ENCODE measurements at regions not wholly inside any gene's neighbourhood (a gene's known extent, or its start where the extent isn't known, plus 50 kb on each side); places are given as distances from the start of the nearest gene placed in this dataset.
"Not testable (repeated sequence)": the region's sequence is repeated elsewhere in the genome, so short reads cannot be mapped to it uniquely, and the experiment has no call there.

DNA sequence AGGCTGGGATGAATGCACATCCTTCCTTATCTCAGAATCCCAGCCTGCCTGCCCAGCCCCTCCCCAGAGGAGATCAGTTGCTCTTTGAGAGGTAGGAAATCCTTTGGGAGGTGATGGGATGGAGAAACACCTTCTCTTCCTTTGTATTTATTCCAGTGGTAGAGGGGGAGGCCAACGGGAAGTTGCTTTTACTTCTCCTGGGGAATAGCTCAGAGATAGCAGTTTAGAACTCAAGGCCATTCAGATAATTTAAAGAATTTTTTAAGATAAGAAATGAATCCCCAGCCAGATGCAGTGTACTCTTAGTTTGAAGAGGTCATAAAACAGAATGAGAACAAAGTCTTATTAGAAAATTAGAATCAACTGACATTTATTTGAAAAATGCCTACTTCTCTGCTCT is 67.4 kb upstream of the PPM1B start:
- no peaks in the 10 kb centered on the region for H3K9me3 Mint-ChIP-seq
- H3K36me3 Mint-ChIP-seq, result no peaks in the 10 kb centered on the region
- no peaks in the 10 kb centered on the region for H3K4me1 Mint-ChIP-seq
- no peak for ATAC-seq
- no peak overlapping the region for H3K4me3 Mint-ChIP-seq
- H3K27ac Mint-ChIP-seq, result no peak overlapping the region
- no peaks in the 10 kb centered on the region for H3K27me3 Mint-ChIP-seq

DNA sequence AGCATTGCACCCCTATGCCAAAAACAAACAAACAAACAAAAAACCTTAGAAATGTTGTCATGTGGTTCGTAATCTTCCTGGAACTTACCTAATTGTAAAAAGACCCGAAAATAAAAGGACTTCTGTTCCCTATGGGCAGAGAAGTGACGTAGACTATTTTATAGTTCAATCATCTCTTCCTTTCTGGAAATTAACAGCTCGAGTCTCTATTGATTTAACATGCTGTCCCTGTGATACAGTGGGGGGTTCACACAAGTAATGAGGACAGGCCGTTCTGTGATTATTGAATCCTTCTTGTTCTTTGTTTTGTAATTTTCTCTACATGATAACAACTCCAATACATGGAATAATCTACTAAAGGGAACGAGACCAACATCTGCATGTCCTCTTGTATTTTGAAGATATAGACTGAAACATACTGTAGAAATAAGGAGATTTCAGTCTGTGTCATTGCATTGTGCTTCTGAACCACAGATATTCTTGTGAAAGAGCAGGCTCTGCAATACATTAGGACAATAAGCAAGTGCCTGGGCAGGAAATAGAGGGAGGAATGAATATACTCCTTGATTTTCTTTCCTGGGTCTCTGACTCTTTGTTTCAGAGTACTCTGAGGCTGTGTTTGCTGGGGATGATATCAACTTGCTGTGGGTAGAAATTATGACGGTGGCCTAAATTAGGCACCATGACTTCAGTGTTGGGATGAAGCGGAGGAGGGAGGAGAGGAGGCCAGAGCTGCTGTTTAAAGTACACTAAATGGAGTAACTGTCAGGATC is 65.7 kb upstream of the PPM1B start:
- no peaks in the 10 kb centered on the region for H3K36me3 Mint-ChIP-seq

DNA sequence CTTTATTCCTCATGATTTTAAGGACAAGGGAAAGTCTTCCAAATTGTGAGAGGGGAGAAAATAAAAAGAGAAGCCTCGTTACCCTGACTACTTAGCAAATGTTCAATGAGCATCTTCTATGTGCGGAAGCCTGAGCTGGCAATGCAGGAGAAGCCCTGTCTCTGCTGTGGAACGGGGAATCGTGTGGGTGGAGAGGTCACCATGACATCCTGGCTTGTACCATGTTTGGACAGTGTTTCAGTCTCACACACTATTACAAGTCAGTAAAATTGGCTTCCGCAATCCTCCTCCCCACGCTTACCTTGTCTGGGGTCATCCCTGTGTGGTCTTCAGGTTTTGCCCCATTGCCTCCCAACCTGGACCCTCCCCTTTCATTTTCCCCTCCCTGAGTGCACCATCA is 65.0 kb upstream of the PPM1B start:
- H3K4me3 Mint-ChIP-seq, result no peak overlapping the region
- no peak for ATAC-seq
- H3K9me3 Mint-ChIP-seq, result no peaks in the 10 kb centered on the region
- peaks cover 13% of the 10 kb centered on the region for H3K4me1 Mint-ChIP-seq
- no peaks in the 10 kb centered on the region for H3K36me3 Mint-ChIP-seq
- H3K27me3 Mint-ChIP-seq, result no peaks in the 10 kb centered on the region
- H3K27ac Mint-ChIP-seq, result no peak overlapping the region

More for the DNA sequence above, 65.7 kb upstream of the PPM1B start:
- Mint-ChIP-seq H3K9me3 (no peaks in the 10 kb centered on the region), H3K27me3 (no peaks in the 10 kb centered on the region), H3K4me1 (peaks cover 12% of the 10 kb centered on the region), H3K4me3 (no peak overlapping the region), H3K27ac (no peak overlapping the region)
- ATAC-seq, result no peak

DNA sequence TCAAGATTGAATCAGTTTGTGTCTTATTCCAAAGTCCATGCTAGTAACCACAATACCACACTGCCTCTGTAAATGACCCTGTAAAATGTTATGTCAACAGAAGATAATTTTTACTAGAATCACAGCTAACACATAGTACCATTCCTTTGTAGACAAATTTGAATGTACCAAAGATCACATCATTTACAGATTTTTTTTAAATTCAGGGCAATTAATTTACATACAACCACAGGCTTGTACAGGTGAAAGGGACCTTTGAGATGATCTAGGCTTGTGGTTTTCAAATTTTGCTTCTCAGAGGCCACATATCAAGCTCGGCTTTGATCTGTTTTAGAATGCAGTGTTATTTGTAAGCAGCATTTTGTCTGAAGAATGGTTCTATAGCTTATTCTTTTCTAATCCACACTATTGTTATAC is 63.8 kb upstream of the PPM1B start:
- H3K27me3 Mint-ChIP-seq, result no peaks in the 10 kb centered on the region
- H3K4me1 Mint-ChIP-seq, result peaks cover 13% of the 10 kb centered on the region
- no peak overlapping the region for H3K4me3 Mint-ChIP-seq
- ATAC-seq, result no peak
- H3K36me3 Mint-ChIP-seq, result no peaks in the 10 kb centered on the region
- no peaks in the 10 kb centered on the region for H3K9me3 Mint-ChIP-seq
- no peak overlapping the region for H3K27ac Mint-ChIP-seq

DNA sequence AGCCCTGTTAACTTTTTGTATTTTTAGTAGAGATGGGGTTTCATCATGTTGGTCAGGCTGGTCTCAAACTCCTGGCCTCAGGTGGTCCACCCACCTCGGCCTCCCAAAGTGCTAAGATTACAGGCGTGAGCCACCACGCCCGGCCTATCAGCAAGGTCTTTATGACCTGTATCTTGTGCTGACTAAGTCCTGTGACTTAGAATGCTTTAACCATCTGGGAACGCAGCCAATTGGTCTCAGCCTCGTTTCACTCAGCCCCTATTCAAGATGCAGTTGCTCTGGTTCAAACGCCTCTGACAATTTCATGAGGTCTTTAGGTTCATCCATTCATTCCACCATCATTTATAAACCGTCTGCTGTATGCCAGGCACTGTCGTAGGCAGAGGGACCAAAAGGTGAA is 62.2 kb upstream of the PPM1B start:
- not testable (repeated sequence) for H3K27me3 Mint-ChIP-seq, H3K36me3 Mint-ChIP-seq, H3K9me3 Mint-ChIP-seq, H3K27ac Mint-ChIP-seq, H3K4me3 Mint-ChIP-seq, ATAC-seq
- peaks cover 13% of the 10 kb centered on the region for H3K4me1 Mint-ChIP-seq

DNA sequence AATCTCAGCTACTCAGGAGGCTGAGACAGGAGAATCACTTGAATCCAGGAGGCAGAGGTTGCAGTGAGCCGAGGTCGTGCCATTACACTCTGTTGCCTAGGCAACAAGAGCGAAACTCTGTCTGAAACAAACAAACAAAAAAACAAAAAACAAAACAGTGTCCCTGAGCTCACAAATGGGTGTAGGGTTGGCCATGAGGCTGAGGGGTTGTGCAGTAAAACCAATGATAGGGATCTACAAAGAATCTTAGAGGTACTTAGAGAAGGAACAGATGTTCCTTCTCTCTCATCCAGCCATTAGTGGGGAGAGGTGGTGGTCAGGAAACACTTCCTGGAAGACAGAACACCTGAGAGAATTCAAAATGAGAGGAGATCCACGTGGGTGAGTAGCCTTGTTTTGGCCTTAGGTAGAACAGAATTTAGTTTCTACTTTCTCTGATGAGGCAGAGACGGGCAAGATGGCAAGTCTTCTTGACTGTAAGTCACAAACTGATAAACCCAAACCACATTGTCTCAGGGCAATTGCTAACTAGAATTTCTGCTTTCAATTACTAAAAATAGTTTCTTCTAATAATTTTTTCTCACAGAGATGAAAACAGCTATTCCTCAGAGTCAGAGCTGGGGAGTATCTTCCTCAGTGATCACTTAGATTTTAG is 61.5 kb upstream of the PPM1B start:
- Mint-ChIP-seq H3K4me1 (peaks cover 13% of the 10 kb centered on the region), H3K4me3 (no peak overlapping the region), H3K36me3 (no peaks in the 10 kb centered on the region), H3K27me3 (no peaks in the 10 kb centered on the region), H3K9me3 (no peaks in the 10 kb centered on the region), H3K27ac (no peak overlapping the region)
- no peak for ATAC-seq

DNA sequence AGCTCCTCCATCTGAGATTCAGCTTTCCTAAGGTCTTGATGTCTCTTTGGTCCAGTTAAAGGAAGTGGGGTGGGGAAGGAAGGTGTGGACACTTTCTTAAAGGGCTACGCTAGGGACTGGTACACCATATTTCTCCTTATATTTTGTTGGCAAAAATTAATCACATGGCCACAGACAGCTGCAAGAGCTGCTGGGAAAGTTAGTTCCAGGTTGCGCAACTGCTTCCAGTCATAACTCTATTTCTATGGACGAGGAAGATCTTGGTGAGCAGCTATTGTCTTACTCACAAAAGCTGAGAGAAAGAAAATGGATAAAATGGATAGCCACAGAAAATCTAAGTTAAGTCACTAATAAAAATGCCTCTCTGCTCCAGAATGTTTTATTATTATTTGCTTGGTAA is 60.7 kb upstream of the PPM1B start:
- Mint-ChIP-seq H3K4me3 (no peak overlapping the region), H3K27ac (no peak overlapping the region)

DNA sequence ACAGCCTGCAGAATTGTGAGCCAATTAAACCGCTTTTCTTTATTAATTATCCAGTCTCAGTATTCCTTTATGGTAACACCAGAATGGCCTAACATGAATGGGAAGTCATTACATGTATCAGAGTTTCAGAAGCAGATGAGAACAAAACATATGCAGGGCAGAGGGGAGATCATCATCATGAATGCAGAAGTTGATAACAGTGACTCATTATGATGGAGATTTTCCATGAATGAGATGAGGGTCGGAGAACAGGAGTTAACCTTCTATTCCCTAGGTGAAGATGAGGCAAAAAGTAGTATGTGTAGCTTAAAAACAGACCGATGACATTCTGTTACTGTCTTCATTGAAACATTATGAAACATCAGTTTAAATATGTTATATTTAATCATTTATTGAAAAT is 59.5 kb upstream of the PPM1B start:
- Mint-ChIP-seq H3K36me3 (no peaks in the 10 kb centered on the region), H3K4me3 (no peak overlapping the region), H3K27ac (no peak overlapping the region), H3K9me3 (no peaks in the 10 kb centered on the region), H3K4me1 (peaks cover 13% of the 10 kb centered on the region), H3K27me3 (peaks cover 5% of the 10 kb centered on the region)
- no peak for ATAC-seq

More for the DNA sequence above, 60.7 kb upstream of the PPM1B start:
- H3K9me3 Mint-ChIP-seq, result no peaks in the 10 kb centered on the region
- peaks cover 13% of the 10 kb centered on the region for H3K4me1 Mint-ChIP-seq
- H3K36me3 Mint-ChIP-seq, result no peaks in the 10 kb centered on the region
- no peaks in the 10 kb centered on the region for H3K27me3 Mint-ChIP-seq
- ATAC-seq, result no peak

DNA sequence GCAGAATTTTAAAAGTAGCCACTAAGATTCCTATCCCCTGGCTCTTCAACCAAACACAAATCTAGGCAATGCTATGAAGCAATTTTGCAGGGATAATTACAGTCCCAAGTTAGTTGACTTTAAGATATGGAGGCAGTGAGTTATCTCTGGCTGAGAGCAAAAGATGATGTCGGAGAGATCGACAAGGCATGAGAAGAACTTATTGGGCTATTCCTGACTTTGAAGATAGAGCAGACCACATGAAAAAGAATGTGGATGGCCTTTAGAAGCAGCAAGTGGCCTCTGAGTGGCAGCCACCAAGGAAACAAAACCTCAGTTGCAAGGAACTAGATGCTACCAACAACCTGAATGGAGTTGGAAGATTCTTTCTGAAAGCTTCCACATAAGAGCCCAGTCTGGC is 58.2 kb upstream of the PPM1B start:
- Mint-ChIP-seq H3K36me3 (no peaks in the 10 kb centered on the region), H3K4me3 (no peak overlapping the region), H3K9me3 (no peaks in the 10 kb centered on the region), H3K27me3 (peaks cover 9% of the 10 kb centered on the region), H3K27ac (no peak overlapping the region), H3K4me1 (peaks cover 13% of the 10 kb centered on the region)
- no peak for ATAC-seq

DNA sequence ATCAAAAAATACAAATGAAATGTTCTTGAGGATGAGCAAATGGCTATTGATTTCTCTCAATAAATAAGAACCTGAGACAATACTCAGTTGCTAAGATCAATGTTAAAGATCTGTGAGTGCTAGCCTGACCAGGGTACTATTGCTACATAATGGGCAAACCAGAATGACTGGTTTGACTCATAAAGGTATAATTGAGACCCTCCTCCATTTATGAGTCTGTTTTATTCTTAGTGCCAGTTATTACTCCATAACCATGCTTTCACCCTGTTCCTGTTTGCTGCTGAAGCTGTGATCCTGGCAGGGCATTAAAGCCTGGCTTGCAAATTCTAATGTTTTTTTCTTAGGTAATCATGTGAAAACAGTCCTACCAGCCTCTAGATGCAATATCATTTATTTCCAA is 56.6 kb upstream of the PPM1B start:
- Mint-ChIP-seq H3K9me3 (no peaks in the 10 kb centered on the region), H3K27ac (no peak overlapping the region), H3K27me3 (peaks cover 9% of the 10 kb centered on the region), H3K4me3 (no peak overlapping the region), H3K4me1 (peaks cover 10% of the 10 kb centered on the region), H3K36me3 (no peaks in the 10 kb centered on the region)
- no peak for ATAC-seq

DNA sequence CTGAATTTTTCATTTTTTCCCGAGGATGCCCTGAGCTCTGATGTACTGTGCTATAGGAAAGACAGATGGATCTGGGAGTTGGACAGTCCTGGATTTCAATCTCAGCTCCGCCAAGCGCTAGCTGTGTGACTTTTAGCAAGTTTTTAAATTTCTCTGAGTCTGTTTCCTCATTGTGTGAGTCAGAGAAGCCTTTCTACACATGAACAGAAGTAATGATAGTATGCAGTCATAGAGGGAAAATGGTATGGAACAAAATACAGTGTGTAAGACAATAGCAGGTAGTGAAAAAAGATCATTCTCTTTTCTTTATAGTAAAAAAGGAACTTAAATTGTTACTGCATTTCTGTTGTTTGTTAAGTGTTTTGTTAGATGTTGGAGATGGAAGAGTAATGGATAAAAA is 52.4 kb upstream of the PPM1B start:
- no peak for ATAC-seq
- Mint-ChIP-seq H3K27me3 (peaks cover 9% of the 10 kb centered on the region), H3K27ac (no peak overlapping the region), H3K9me3 (no peaks in the 10 kb centered on the region), H3K36me3 (no peaks in the 10 kb centered on the region), H3K4me1 (no peaks in the 10 kb centered on the region), H3K4me3 (no peak overlapping the region)

DNA sequence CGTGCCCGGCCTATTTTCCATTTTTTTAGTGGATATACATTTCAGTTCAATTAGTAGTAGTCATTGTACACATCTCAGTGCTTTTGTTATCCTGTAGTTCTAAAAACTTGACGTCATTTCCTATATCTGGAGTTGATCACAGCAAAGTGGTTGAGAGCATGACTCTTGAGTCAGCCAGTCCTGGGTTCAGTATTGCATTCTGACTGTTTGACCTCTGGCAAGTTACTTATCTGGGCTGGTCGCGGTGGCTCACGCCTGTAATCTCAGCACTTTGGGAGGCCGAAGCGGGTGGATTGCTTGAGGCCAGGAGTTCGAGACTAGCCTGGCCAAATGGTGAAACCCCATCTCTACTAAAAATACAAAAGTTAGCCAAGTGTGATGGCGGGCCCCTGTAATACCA is 50.4 kb upstream of the PPM1B start:
- ATAC-seq, result no peak
- no peak overlapping the region for H3K4me3 Mint-ChIP-seq
- peaks cover 9% of the 10 kb centered on the region for H3K27me3 Mint-ChIP-seq
- no peaks in the 10 kb centered on the region for H3K4me1 Mint-ChIP-seq
- no peaks in the 10 kb centered on the region for H3K36me3 Mint-ChIP-seq
- H3K27ac Mint-ChIP-seq, result no peak overlapping the region
- no peaks in the 10 kb centered on the region for H3K9me3 Mint-ChIP-seq

Measured in stimulated activated memory B cell treated with anti-CD40 and anti-IgM and Interleukin-4, amounts not matched to agents 10 μg/mL and 1 μg/mL and 100 μg/mL, for 72 hours (primary cell).